GM12878 (cell line): ENCODE measurements at regions not wholly inside any gene's neighbourhood (a gene's known extent, or its start where the extent isn't known, plus 50 kb on each side); places are given as distances from the start of the nearest gene placed in this dataset.

ENCODE experiments used
- ATAC-seq: fragments of 200-7000 bp; cut with Tn5 transposase; 3 replicates; pipeline ENCODE4 v1.9.1; 2020; ENCODE audit warnings: mild to moderate bottlenecking, moderate library complexity
- BruUV-seq: library from RNA; stranded (reverse); fragments of 400-500 nt; replicated peaks from 2 replicates; lab custom pipeline; 2021; lab: Mats Ljungman, UMichigan
- CTCF ChIA-PET: fragments of 300-600 bp; sonication (Branson Sonifier 250); formaldehyde crosslinking; extraction: SDS; loops from one replicate; lab custom pipeline; 2021; ENCODE audit warnings: inconsistent platforms; lab: Yijun Ruan, JAX
- POLR2A ChIA-PET: fragments of 350-600 bp; formaldehyde crosslinking; extraction: SDS; loops from one replicate; lab custom pipeline; 2021; ENCODE audit warnings: inconsistent platforms; lab: Charles Lee
- RAD21 ChIA-PET: fragments of 300-600 bp; sonication (Branson Sonifier 250); formaldehyde crosslinking; loops from one replicate; lab custom pipeline; 2023; ENCODE audit warnings: antibody characterized with exemption; ENCODE audit not compliant: unreplicated experiment; lab: Charles Lee
- SMC1A ChIA-PET: fragments of 300-600 bp; sonication (Branson Sonifier 250); formaldehyde crosslinking; loops from one replicate; lab custom pipeline; 2023; ENCODE audit not compliant: unreplicated experiment, uncharacterized antibody; lab: Charles Lee
- DNase-seq: peaks from one replicate; pipeline ENCODE4 v3.0.0-alpha.2; 2011; ENCODE audit warnings: low read depth, low spot score
- FAIRE-seq: peaks from 3 replicates; lab custom pipeline; 2011; peaks lifted over from hg19 to GRCh38; lab: Jason Lieb, UNC
- H2AFZ ChIP-seq: 2 replicates; pipeline ENCODE4 v1.6.0; 2011; ENCODE audit warnings: low read depth, low read length, control low read depth; ENCODE audit not compliant: control insufficient read depth
- H3K27ac ChIP-seq: 2 replicates; pipeline ENCODE4 v1.5.1; 2011; ENCODE audit warnings: control low read depth; ENCODE audit not compliant: control insufficient read depth, insufficient read depth
- H3K27me3 ChIP-seq, 2 experiments: replicated peaks in 1 of 2; 2 replicates each; pipeline versions ENCODE4 v1.6.0 to v1.6.1; 2011; ENCODE audit warnings: low read length in 1 of 2; ENCODE audit not compliant: control insufficient read depth in 2 of 2, insufficient read depth in 2 of 2
- H3K36me3 ChIP-seq, 2 experiments: 2 replicates each; pipeline ENCODE4 v1.5.1; 2011; ENCODE audit warnings: low read length in 1 of 2; ENCODE audit not compliant: control insufficient read depth in 2 of 2, insufficient read depth in 2 of 2
- H3K4me1 ChIP-seq: 2 replicates; pipeline ENCODE4 v1.6.1; 2011; ENCODE audit warnings: mild to moderate bottlenecking, low read length, moderate library complexity, mixed read lengths; ENCODE audit not compliant: control insufficient read depth, insufficient read depth
- H3K4me2 ChIP-seq: 2 replicates; pipeline ENCODE4 v1.6.0; 2011; ENCODE audit warnings: control low read depth; ENCODE audit not compliant: control insufficient read depth, insufficient read depth
- H3K4me3 ChIP-seq: fragments of 200-600 bp; sonication (generic); 2 replicates; pipeline ENCODE4 v1.5.1; 2016
- H3K79me2 ChIP-seq: 2 replicates; pipeline ENCODE4 v1.6.0; 2011; ENCODE audit warnings: low read length; ENCODE audit not compliant: control insufficient read depth, insufficient read depth
- H3K9ac ChIP-seq: 2 replicates; pipeline ENCODE4 v1.8.0; 2011; ENCODE audit warnings: low read length, control low read depth, mixed read lengths; ENCODE audit not compliant: control insufficient read depth, insufficient read depth
- H3K9me3 ChIP-seq: replicated peaks from 3 replicates; pipeline ENCODE4 v1.5.1; 2011; ENCODE audit warnings: mild to moderate bottlenecking, low read length; ENCODE audit not compliant: control insufficient read depth, insufficient read depth
- H4K20me1 ChIP-seq: 2 replicates; pipeline ENCODE4 v1.6.0; 2011; ENCODE audit not compliant: control insufficient read depth, insufficient read depth
- BHLHE40 ChIP-seq, 2 experiments: fragments of 450-650 bp in 1 of 2; IDR thresholded peaks; 2 replicates each; pipeline ENCODE4 v1.6.1; 2011 to 2017; ENCODE audit warnings: low read depth in 2 of 2, borderline replicate concordance in 1 of 2, improper control_type of control experiment in 1 of 2, low read length in 1 of 2, mild to moderate bottlenecking in 1 of 2
- CBX3 ChIP-seq: fragments of 200-600 bp; sonication (generic); IDR thresholded peaks from 2 replicates; pipeline ENCODE4 v1.6.1; 2016; ENCODE audit warnings: low read depth, borderline replicate concordance
- CHD2 ChIP-seq: IDR thresholded peaks from 2 replicates; pipeline ENCODE4 v1.6.1; 2011; ENCODE audit warnings: low read depth, low read length, improper control_type of control experiment, borderline replicate concordance
- E2F8 ChIP-seq: fragments of 450-650 bp; IDR thresholded peaks from 2 replicates; pipeline ENCODE4 v1.6.1; 2018; ENCODE audit warnings: mild to moderate bottlenecking, low read depth, moderate library complexity; ENCODE audit not compliant: partially characterized antibody
- ESRRA ChIP-seq: IDR thresholded peaks from 2 replicates; pipeline ENCODE4 v1.6.1; 2012; ENCODE audit warnings: mild to moderate bottlenecking, low read length, improper control_type of control experiment
- IRF3 ChIP-seq: fragments of 450-650 bp; IDR thresholded peaks from 2 replicates; pipeline ENCODE4 v1.6.1; 2014; ENCODE audit warnings: mild to moderate bottlenecking
- KAT2A ChIP-seq: conservative IDR thresholded peaks from 2 replicates; pipeline ENCODE4 v1.6.1; 2011; ENCODE audit warnings: low read depth, low read length; ENCODE audit not compliant: control insufficient read depth
- KDM1A ChIP-seq: fragments of 200-600 bp; sonication (generic); IDR thresholded peaks from 2 replicates; pipeline ENCODE4 v1.6.1; 2016; ENCODE audit warnings: borderline replicate concordance
- KLF5 ChIP-seq: fragments of 450-650 bp; IDR thresholded peaks from 2 replicates; pipeline ENCODE4 v1.6.1; 2014; ENCODE audit warnings: mild to moderate bottlenecking; ENCODE audit not compliant: partially characterized antibody
- LARP7 ChIP-seq: fragments of 450-650 bp; IDR thresholded peaks from 2 replicates; pipeline ENCODE4 v1.6.1; 2017; ENCODE audit warnings: mild to moderate bottlenecking
- MYC ChIP-seq: IDR thresholded peaks from 2 replicates; pipeline ENCODE4 v1.6.1; 2011; ENCODE audit warnings: mild to moderate bottlenecking, low read length, moderate library complexity, inconsistent platforms; ENCODE audit not compliant: insufficient read depth, insufficient replicate concordance, insufficient read length, severe bottlenecking
- SPI1 ChIP-seq: IDR thresholded peaks from 2 replicates; pipeline ENCODE4 v1.6.1; 2011; ENCODE audit warnings: low read depth, mild to moderate bottlenecking, low read length, moderate library complexity, borderline replicate concordance; ENCODE audit not compliant: insufficient read depth
- TCF12 ChIP-seq: IDR thresholded peaks from 2 replicates; pipeline ENCODE4 v1.6.1; 2011; ENCODE audit warnings: low read depth, mild to moderate bottlenecking, low read length
- TCF7 ChIP-seq: IDR thresholded peaks from 2 replicates; pipeline ENCODE4 v1.6.1; 2014; ENCODE audit warnings: antibody characterized with exemption, borderline replicate concordance
- USF1 ChIP-seq: IDR thresholded peaks from 2 replicates; pipeline ENCODE4 v1.6.1; 2011; ENCODE audit warnings: borderline replicate concordance, low read depth, mild to moderate bottlenecking, moderate library complexity, mixed read lengths, low read length; ENCODE audit not compliant: insufficient read depth; ENCODE audit errors: extremely low read length
- USF2 ChIP-seq: IDR thresholded peaks from 2 replicates; pipeline ENCODE4 v1.6.1; 2011; ENCODE audit warnings: low read depth, low read length, improper control_type of control experiment, borderline replicate concordance
- WRNIP1 ChIP-seq: IDR thresholded peaks from 2 replicates; pipeline ENCODE4 v1.6.1; 2011; ENCODE audit warnings: low read depth, low read length, improper control_type of control experiment, borderline replicate concordance
- ZBTB33 ChIP-seq: fragments of 450-650 bp; IDR thresholded peaks from 2 replicates; pipeline ENCODE4 v1.6.1; 2017; ENCODE audit warnings: mild to moderate bottlenecking
- WGBS: methylation state at CpG from one replicate; pipeline ENCODE4 v1.1.6; 2016; ENCODE audit warnings: low lambda C conversion rate; ENCODE audit not compliant: insufficient replicate concordance, insufficient coverage; ENCODE audit errors: missing lambda C conversion rate; 5-methylcytosine and 5-hydroxymethylcytosine counted together
- in situ Hi-C: fragments of 300-500 bp; cut with MboI; formaldehyde crosslinking; loops from 9 replicates; pipeline ENCODE4 v1.14.3; 2018; ENCODE audit warnings: mixed read lengths
- intact Hi-C: fragments of 100-400 bp; cut with micrococcal nuclease; formaldehyde crosslinking; loops from one replicate; pipeline ENCODE4 v1.14.2; 2022; ENCODE audit not compliant: unreplicated experiment

- 0% methylated on average over 3 of the region's 3 CpGs for WGBS
- no peak overlapping the region for H3K4me3 ChIP-seq
- no peak overlapping the region for H3K4me2 ChIP-seq
- H2AFZ ChIP-seq, result no peak overlapping the region
- H3K27ac ChIP-seq, result no peak overlapping the region
- in situ Hi-C loops, result no loop called here
- FAIRE-seq (no peak), ATAC-seq (no peak), DNase-seq (no peak)
- BruUV-seq, result no TSS peak
- intact Hi-C loops, result no loop called here
- H3K9ac ChIP-seq, result no peak overlapping the region
- ChIA-PET POLR2A (no interaction called here), RAD21 (no interaction called here), SMC1A (no interaction called here), CTCF (no interaction called here)
- H4K20me1 ChIP-seq, result no peaks in the 10 kb centered on the region
- H3K27me3 ChIP-seq, result no peaks in the 10 kb centered on the region
- H3K4me1 ChIP-seq, result no peaks in the 10 kb centered on the region
- no peaks in the 10 kb centered on the region for H3K36me3 ChIP-seq
- H3K79me2 ChIP-seq, result no peaks in the 10 kb centered on the region
- no peaks in the 10 kb centered on the region for H3K9me3 ChIP-seq
- no peak for TF ChIP-seq TCF12
- TF ChIP-seq CHD2, result no peak
- no peak for TF ChIP-seq KDM1A
- no peak for TF ChIP-seq USF2
- no peak for TF ChIP-seq KLF5
- TF ChIP-seq ZBTB33, result no peak
- no peak for TF ChIP-seq IRF3
- no peak for TF ChIP-seq CBX3
- TF ChIP-seq LARP7, result no peak
- TF ChIP-seq KAT2A, result no peak
- TF ChIP-seq SPI1, result no peak
- TF ChIP-seq MYC, result no peak
- no peak for TF ChIP-seq BHLHE40 (IDR thresholded peaks at IDR 0.05; ENCODE audit: borderline replicate concordance in 1 of 2, low read depth in 2 of 2, low read length in 1 of 2)
- TF ChIP-seq TCF7, result no peak
- TF ChIP-seq WRNIP1, result no peak
- no peak for TF ChIP-seq ESRRA
- TF ChIP-seq E2F8, result no peak
- no peak for TF ChIP-seq USF1
These were observed 532.5 kb upstream of the IZUMO3 start for GRCh38 chr9:25078202-25078601.
